ENCODE measurements at regions not wholly inside any gene's neighbourhood (a gene's known extent, or its start where the extent isn't known, plus 50 kb on each side); places are given as distances from the start of the nearest gene placed in this dataset.

DNA sequence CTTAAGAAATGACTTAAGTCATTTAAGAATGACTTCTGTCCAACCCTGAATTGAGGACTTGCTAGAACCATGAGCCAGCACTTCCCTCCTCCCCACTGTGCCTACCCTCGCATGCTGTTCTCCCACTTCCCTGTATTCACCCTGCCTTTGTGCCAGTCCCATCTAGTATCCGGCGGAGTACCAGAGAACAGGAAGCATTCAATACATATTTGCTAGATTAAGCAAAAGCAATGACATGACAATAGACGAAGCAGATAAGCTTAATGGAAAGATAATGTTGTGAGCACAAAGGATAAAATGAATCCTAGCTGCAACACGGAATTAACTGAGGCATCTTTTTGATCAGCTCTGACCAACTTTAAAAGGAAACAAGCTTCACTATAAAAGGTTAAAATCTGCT, 328.5 kb downstream of the TDRD15 start:
- DNase-seq, result no peak

- DNase-seq, result no peak
Observed at GRCh38 chr2:21452678-21453077, 328.9 kb downstream of the TDRD15 start.

GRCh38 chr2:21453723-21454450, 330.1 kb downstream of the TDRD15 start:
- DNase-seq, result no peak

- DNase-seq, result no peak
Observed at GRCh38 chr2:21454839-21455238, 331.1 kb downstream of the TDRD15 start.

DNA sequence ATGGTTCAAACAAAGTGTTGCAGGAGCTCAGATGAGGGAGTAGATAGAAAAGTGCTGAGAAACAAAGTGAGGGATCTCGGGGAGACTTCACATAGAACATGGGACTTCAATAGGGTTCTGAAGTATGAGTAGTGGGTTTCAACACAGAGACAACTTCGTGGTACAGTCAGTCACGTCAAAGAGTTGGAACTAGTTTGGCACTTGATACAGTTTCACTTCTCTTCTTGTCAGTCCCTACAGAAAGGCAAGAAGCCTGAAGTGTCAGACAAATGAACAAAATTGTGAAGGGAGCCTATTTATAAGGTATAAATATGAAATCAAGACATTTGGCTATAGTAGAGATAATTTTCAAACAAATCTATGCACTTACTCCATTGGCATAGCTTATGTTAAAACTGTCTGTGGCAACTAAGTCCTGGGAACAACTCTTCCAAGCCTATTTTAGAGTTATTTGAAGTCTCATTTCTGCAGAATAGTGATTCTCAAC, 338.0 kb downstream of the TDRD15 start:
- DNase-seq, result no peak

DNA sequence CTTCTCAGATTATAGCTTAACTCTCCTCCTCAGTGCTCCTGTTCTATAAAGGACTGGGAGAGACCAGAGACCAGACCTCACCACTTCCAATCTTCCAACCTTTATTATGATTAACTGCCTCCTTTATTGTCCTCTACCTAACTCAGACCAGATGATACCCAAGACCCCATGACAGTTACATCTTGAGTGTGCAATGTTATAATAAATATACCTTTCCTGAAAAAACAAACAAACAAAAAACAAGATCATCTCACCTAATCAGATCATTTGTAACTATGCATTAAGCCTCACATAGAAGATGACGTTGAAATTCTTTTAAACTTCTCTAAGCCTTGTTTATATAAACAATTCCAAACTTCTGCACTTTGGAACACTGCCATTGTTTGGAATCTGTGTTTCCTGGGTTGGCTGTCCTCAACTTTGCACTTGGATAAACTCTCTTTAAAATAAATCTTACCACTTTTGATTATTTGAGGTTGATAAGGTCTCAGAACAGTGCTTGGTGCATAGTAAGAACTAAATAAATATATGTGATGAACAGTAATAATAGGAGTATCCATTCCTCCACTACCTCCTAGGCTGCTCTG, 342.7 kb downstream of the TDRD15 start:
- DNase-seq, result no peak

DNA sequence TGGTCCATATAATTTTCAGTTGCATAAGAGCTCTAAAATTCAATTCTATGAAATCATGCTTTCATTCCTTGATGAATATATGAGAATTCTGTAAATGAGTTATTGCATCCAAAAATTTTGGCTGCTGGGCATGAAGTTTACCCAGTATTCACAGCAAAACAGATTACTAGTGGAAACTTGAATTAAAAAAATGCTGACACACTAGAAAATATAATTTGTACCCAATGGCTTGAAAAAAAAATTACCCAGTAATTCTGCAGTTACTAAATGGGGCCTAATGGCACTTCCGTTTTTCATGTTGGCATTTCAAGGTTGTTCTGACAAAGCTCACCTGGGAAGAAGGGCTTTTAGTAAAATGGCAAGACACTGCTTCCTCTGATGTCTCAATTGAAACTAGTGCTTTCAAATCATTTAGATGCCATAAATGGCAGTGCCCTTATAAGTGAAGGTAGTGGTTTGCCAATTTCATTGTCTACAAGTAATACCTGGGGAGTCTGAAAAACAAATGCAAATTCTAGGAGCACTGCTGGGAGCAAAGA, 343.6 kb downstream of the TDRD15 start:
- no peak for DNase-seq

GRCh38 chr2:21467910-21468309, 344.1 kb downstream of the TDRD15 start:
- no peak for DNase-seq

GRCh38 chr2:21468624-21469023, 344.9 kb downstream of the TDRD15 start:
- no peak for DNase-seq

GRCh38 chr2:21469158-21469557, 345.4 kb downstream of the TDRD15 start:
- no peak for DNase-seq

GRCh38 chr2:21469564-21469963, 345.8 kb downstream of the TDRD15 start:
- no peak for DNase-seq

DNA sequence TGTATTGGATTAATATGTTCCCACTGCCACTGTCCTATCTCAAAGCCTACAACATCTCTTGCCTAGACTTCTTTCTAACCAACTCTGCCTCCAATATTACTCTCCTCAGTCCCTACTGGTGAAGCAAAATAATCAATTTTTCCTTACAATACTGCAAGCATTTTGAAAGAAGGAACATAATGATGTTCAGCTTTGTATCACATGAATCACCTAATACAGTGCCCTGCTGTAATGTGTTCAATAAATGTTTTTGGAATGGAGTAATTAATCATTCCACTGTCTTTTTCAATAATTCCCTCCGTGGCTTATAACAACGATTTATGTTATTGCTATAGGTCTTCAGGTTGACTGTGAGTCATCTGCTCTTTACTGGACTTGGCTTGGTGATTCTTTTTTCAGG, 356.4 kb downstream of the TDRD15 start:
- DNase-seq, result no peak

DNA sequence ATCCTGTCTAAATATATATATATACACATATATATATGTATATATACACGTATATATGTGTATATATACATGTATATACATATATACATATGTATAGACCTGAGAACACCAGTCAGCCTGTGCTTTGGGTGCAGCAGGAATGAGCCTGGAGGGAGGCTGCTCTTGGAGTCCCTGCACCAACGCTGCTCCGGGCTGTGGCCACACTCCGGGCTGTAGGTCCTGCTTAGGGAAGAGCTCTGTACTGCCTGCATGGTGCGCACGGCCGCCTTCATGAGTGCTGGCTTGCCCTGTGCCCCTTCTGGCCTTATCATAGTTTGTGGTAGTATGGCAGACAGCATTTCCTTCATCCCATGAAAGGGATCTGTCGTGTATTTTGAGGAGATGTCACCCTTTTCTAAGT, 360.9 kb downstream of the TDRD15 start:
- DNase-seq, result no peak

- no peak for DNase-seq
Observed at GRCh38 chr2:21486445-21486844, 362.7 kb downstream of the TDRD15 start.

GRCh38 chr2:21489080-21489479, 365.3 kb downstream of the TDRD15 start:
- no peak for DNase-seq

DNA sequence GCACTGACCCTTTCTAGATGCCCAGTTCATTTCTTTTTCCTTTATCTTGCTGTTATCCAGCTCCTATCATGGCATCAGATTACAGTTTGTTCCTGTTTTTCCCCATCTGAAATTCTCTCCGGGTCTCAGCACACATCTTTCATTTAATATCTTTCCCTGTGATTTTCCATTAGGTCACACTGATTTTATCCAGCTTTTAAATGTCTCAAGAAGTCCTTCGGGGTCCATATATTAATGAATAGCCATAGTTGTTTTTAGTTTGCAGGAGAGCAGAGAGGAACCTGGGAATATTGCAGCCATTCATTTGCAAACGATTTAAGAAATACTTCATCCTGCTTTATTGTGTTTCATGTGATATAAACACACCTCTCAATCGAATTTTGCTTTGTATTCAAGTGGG, 374.2 kb downstream of the TDRD15 start:
- no peak for DNase-seq

DNA sequence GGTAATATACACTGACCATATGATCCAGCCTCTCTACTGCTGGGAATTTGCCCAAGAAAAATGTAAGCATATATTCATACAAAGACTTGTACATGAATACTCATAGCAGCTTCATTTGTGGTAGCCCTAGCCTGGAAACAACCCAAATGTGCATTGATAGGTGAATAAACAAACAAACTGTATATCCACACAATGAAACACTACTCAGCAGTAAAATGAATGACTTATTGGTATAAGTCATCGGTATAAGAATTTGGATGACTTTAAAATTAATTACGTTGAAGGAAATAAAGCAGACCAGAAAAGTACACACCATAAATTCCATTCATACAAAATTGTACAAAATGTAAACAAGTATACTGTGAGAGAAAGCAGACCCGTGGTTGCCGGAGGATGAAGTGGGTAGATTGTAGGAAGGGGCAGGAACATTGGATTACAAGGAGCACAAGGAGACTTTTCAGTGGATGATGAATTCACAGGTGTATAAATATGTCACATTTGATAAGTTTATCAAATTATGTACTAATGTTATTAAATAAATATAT, 376.7 kb downstream of the TDRD15 start:
- no peak for DNase-seq

DNA sequence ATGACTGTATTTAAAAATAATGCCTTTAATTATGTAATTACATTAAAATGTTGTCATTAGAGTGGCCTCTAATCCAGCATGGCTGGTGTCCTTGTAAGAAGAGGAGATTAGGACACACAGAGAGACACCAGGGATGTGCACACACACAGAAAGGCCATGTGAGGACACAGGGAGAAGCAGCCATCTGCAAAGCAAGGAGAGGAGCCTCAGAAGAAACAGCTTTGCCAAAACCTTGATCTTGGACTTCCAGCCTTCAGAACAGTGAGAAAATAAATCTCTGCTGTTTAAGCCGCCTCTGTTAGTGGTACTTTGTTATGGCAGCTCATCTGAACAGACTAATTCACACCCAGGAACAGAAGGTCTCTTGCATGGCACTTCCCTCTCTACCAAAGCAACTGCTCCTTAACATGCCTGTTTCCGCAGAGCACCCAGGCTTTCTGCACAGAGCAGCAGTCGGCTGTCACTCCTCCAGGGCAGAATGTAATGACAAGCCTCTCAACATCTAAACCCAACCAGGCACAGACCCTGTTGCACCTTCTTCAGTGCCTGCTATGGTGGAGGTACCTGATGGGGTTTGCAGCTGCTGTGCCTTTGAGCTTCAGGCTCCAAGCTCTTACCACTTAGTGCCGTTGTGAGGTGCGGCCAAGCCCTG, 377.7 kb downstream of the TDRD15 start:
- no peak for DNase-seq

- no peak for DNase-seq
Observed at GRCh38 chr2:21515903-21516302, 392.1 kb downstream of the TDRD15 start.

- no peak for DNase-seq
Observed at GRCh38 chr2:21519412-21519811, 395.6 kb downstream of the TDRD15 start.

- DNase-seq, result no peak
Observed at GRCh38 chr2:21519821-21520220, 396.1 kb downstream of the TDRD15 start.

- no peak for DNase-seq
Observed at GRCh38 chr2:21535826-21536225, 412.1 kb downstream of the TDRD15 start.

- no peak for DNase-seq
Observed at GRCh38 chr2:21539685-21540084, 415.9 kb downstream of the TDRD15 start.

- no peak for DNase-seq
Observed at GRCh38 chr2:21543630-21544029, 419.9 kb downstream of the TDRD15 start.

Data from femur (tissue), 1 donor.